ENCODE measurements at regions not wholly inside any gene's neighbourhood (a gene's known extent, or its start where the extent isn't known, plus 50 kb on each side); places are given as distances from the start of the nearest gene placed in this dataset.

GRCh38 chr10:71092812-71093401 lies 119.5 kb upstream of the UNC5B start:
- no peak for TF ChIP-seq POLR2AphosphoS5 (IDR thresholded peaks at IDR 0.05)
- TF ChIP-seq, protein P1, sequence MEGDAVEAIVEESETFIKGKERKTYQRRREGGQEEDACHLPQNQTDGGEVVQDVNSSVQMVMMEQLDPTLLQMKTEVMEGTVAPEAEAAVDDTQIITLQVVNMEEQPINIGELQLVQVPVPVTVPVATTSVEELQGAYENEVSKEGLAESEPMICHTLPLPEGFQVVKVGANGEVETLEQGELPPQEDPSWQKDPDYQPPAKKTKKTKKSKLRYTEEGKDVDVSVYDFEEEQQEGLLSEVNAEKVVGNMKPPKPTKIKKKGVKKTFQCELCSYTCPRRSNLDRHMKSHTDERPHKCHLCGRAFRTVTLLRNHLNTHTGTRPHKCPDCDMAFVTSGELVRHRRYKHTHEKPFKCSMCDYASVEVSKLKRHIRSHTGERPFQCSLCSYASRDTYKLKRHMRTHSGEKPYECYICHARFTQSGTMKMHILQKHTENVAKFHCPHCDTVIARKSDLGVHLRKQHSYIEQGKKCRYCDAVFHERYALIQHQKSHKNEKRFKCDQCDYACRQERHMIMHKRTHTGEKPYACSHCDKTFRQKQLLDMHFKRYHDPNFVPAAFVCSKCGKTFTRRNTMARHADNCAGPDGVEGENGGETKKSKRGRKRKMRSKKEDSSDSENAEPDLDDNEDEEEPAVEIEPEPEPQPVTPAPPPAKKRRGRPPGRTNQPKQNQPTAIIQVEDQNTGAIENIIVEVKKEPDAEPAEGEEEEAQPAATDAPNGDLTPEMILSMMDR (IDR thresholded peaks at IDR 0.05) = no peak
- TF ChIP-seq EP300 (IDR thresholded peaks at IDR 0.05) = no peak
- no peak for TF ChIP-seq POLR2A (IDR thresholded peaks at IDR 0.05)

Data from upper lobe of left lung (tissue), 4 donors.